ENCODE measurements at regions not wholly inside any gene's neighbourhood (a gene's known extent, or its start where the extent isn't known, plus 50 kb on each side); places are given as distances from the start of the nearest gene placed in this dataset.

GRCh38 chrX:85591536-85591935 is 212.1 kb upstream of the POF1B start:
- no peak overlapping the region for H3K27ac ChIP-seq (ENCODE audit: extremely low read depth, low read depth, low read length)
- no peak for FAIRE-seq
- TF ChIP-seq CBX8 (IDR thresholded peaks at IDR 0.05; ENCODE audit: borderline replicate concordance, extremely low read depth, low read depth, low read length, poor library complexity, severe bottlenecking): no peak
- no peak for TF ChIP-seq HEY1 (CRISPR knock-in tag; IDR thresholded peaks at IDR 0.05; ENCODE audit: borderline replicate concordance)
- CTCF ChIA-PET (ENCODE audit: low intra/inter-chr PET ratio): no interaction called here
- no peaks in the 10 kb centered on the region for H3K79me2 ChIP-seq (ENCODE audit: control insufficient read depth, insufficient read depth, low read length)
- intact Hi-C loops (cut with micrococcal nuclease) (no loop called here), in situ Hi-C loops (cut with MboI) (no loop called here)
- H3K27me3 ChIP-seq (ENCODE audit: control insufficient read depth in 2 of 2, insufficient read depth in 2 of 2, low read length in 2 of 2): no peaks in the 10 kb centered on the region
- H3K9ac ChIP-seq (ENCODE audit: insufficient read depth in 1 of 2, low read depth in 2 of 2, low read length in 2 of 2): no peak overlapping the region
- POLR2A ChIA-PET: no interaction called here
- DNase-seq (ENCODE audit: extremely low read depth in 1 of 4, low spot score in 3 of 4): no peak
- H3K9me3 ChIP-seq (replicated peaks; ENCODE audit: control insufficient read depth, insufficient read depth, low read depth, low read length): no peaks in the 10 kb centered on the region
- no peak overlapping the region for H2AFZ ChIP-seq (ENCODE audit: low read depth, low read length)
- BruUV-seq (replicated peaks): no TSS peak
- no peaks in the 10 kb centered on the region for H3K9me1 ChIP-seq (ENCODE audit: control insufficient read depth, insufficient read depth, low read length)
- no peaks in the 10 kb centered on the region for H4K20me1 ChIP-seq (replicated peaks; ENCODE audit: control insufficient read depth, insufficient read depth, low read length)
- ATAC-seq: no peak
- no peaks in the 10 kb centered on the region for H3K36me3 ChIP-seq (ENCODE audit: control insufficient read depth, insufficient read depth, low read length)
- no peaks in the 10 kb centered on the region for H3K4me1 ChIP-seq (replicated peaks in 1 of 2; ENCODE audit: control insufficient read depth in 2 of 2, insufficient read depth in 2 of 2, low read length in 2 of 2)
- no peak overlapping the region for H3K4me2 ChIP-seq (ENCODE audit: insufficient read depth, low read length)
- H3K4me3 ChIP-seq: no peak overlapping the region

GRCh38 chrX:85590638-85591037 is 211.2 kb upstream of the POF1B start:
- POLR2A ChIA-PET: interaction anchor here (0.6 kb wide), 1 partner anchor 1293 kb away, joined by 5 read pairs; no protein-coding TSS in a partner anchor

More at GRCh38 chrX:85590638-85591037, 211.2 kb upstream of the POF1B start:
- CTCF ChIA-PET (ENCODE audit: low intra/inter-chr PET ratio): no interaction called here
- H3K4me3 ChIP-seq: no peak overlapping the region
- H4K20me1 ChIP-seq (replicated peaks; ENCODE audit: control insufficient read depth, insufficient read depth, low read length): no peaks in the 10 kb centered on the region
- WGBS (ENCODE audit: insufficient coverage, low coverage, missing lambda C conversion rate): 0% methylated on average over 2 of the region's 2 CpGs
- no peaks in the 10 kb centered on the region for H3K9me1 ChIP-seq (ENCODE audit: control insufficient read depth, insufficient read depth, low read length)
- no peaks in the 10 kb centered on the region for H3K4me1 ChIP-seq (replicated peaks in 1 of 2; ENCODE audit: control insufficient read depth in 2 of 2, insufficient read depth in 2 of 2, low read length in 2 of 2)
- no peak for DNase-seq (ENCODE audit: extremely low read depth in 1 of 4, low spot score in 3 of 4)
- TF ChIP-seq ZNF3 (CRISPR knock-in tag; IDR thresholded peaks at IDR 0.05) (no peak), STAT6 (CRISPR knock-in tag; IDR thresholded peaks at IDR 0.05) (no peak), ETV6 (IDR thresholded peaks at IDR 0.05; ENCODE audit: borderline replicate concordance in 1 of 2, low read depth in 2 of 2, low read length in 1 of 2) (no peak), ETV6 (CRISPR knock-in tag; IDR thresholded peaks at IDR 0.05; ENCODE audit: borderline replicate concordance) (no peak)
- intact Hi-C loops (cut with micrococcal nuclease): no loop called here
- H3K79me2 ChIP-seq (ENCODE audit: control insufficient read depth, insufficient read depth, low read length): no peaks in the 10 kb centered on the region
- no peak for ATAC-seq
- H3K36me3 ChIP-seq (ENCODE audit: control insufficient read depth, insufficient read depth, low read length): no peaks in the 10 kb centered on the region
- H2AFZ ChIP-seq (ENCODE audit: low read depth, low read length): no peak overlapping the region
- H3K4me2 ChIP-seq (ENCODE audit: insufficient read depth, low read length): no peak overlapping the region
- FAIRE-seq: no peak
- no peak overlapping the region for H3K9ac ChIP-seq (ENCODE audit: insufficient read depth in 1 of 2, low read depth in 2 of 2, low read length in 2 of 2)
- no peaks in the 10 kb centered on the region for H3K27me3 ChIP-seq (ENCODE audit: control insufficient read depth in 2 of 2, insufficient read depth in 2 of 2, low read length in 2 of 2)
- no peak overlapping the region for H3K27ac ChIP-seq (ENCODE audit: extremely low read depth, low read depth, low read length)
- no TSS peak for BruUV-seq (replicated peaks)
- H3K9me3 ChIP-seq (replicated peaks; ENCODE audit: control insufficient read depth, insufficient read depth, low read depth, low read length): no peaks in the 10 kb centered on the region
- in situ Hi-C loops (cut with MboI): no loop called here

Data from K562 (cell line).